ENCODE measurements at regions not wholly inside any gene's neighbourhood (a gene's known extent, or its start where the extent isn't known, plus 50 kb on each side); places are given as distances from the start of the nearest gene placed in this dataset.

GRCh38 chr13:34412817-34413375, 529.2 kb upstream of the NBEA start:
- Histone ChIP-seq H3K27me3 (ENCODE audit: control insufficient read depth, insufficient read depth, low read length) (no peaks in the 10 kb centered on the region), H3K9me3 (ENCODE audit: control insufficient read depth, insufficient read depth, low read length) (no peaks in the 10 kb centered on the region), H3K4me3 (ENCODE audit: low read depth, low read length) (no peak overlapping the region), H3K27ac (ENCODE audit: low read depth, low read length) (no peak overlapping the region), H3K9ac (ENCODE audit: low read depth, low read length) (no peak overlapping the region), H3K4me1 (ENCODE audit: control insufficient read depth, insufficient read depth, low read length) (no peaks in the 10 kb centered on the region), H3K36me3 (ENCODE audit: control insufficient read depth, insufficient read depth, low read length) (no peaks in the 10 kb centered on the region)

GRCh38 chr13:34413538-34414210, 528.4 kb upstream of the NBEA start:
- Histone ChIP-seq H3K4me1 (ENCODE audit: control insufficient read depth, insufficient read depth, low read length) (no peaks in the 10 kb centered on the region), H3K4me3 (ENCODE audit: low read depth, low read length) (no peak overlapping the region), H3K27me3 (ENCODE audit: control insufficient read depth, insufficient read depth, low read length) (no peaks in the 10 kb centered on the region), H3K27ac (ENCODE audit: low read depth, low read length) (no peak overlapping the region), H3K9me3 (ENCODE audit: control insufficient read depth, insufficient read depth, low read length) (no peaks in the 10 kb centered on the region), H3K36me3 (ENCODE audit: control insufficient read depth, insufficient read depth, low read length) (no peaks in the 10 kb centered on the region), H3K9ac (ENCODE audit: low read depth, low read length) (no peak overlapping the region)

GRCh38 chr13:34414616-34415015, 527.5 kb upstream of the NBEA start:
- no peak overlapping the region for H3K9ac ChIP-seq (ENCODE audit: low read depth, low read length)
- H3K36me3 ChIP-seq (ENCODE audit: control insufficient read depth, insufficient read depth, low read length): no peaks in the 10 kb centered on the region
- H3K27me3 ChIP-seq (ENCODE audit: control insufficient read depth, insufficient read depth, low read length): no peaks in the 10 kb centered on the region
- no peaks in the 10 kb centered on the region for H3K4me1 ChIP-seq (ENCODE audit: control insufficient read depth, insufficient read depth, low read length)
- no peak overlapping the region for H3K4me3 ChIP-seq (ENCODE audit: low read depth, low read length)
- H3K9me3 ChIP-seq (ENCODE audit: control insufficient read depth, insufficient read depth, low read length): no peaks in the 10 kb centered on the region
- H3K27ac ChIP-seq (ENCODE audit: low read depth, low read length): no peak overlapping the region

- Histone ChIP-seq H3K9ac (ENCODE audit: low read depth, low read length) (no peak overlapping the region), H3K36me3 (ENCODE audit: control insufficient read depth, insufficient read depth, low read length) (no peaks in the 10 kb centered on the region), H3K27ac (ENCODE audit: low read depth, low read length) (no peak overlapping the region), H3K4me1 (ENCODE audit: control insufficient read depth, insufficient read depth, low read length) (no peaks in the 10 kb centered on the region), H3K9me3 (ENCODE audit: control insufficient read depth, insufficient read depth, low read length) (no peaks in the 10 kb centered on the region), H3K4me3 (ENCODE audit: low read depth, low read length) (no peak overlapping the region), H3K27me3 (ENCODE audit: control insufficient read depth, insufficient read depth, low read length) (no peaks in the 10 kb centered on the region)
These were observed 525.1 kb upstream of the NBEA start for GRCh38 chr13:34416971-34417380.

GRCh38 chr13:34417896-34418295, 524.2 kb upstream of the NBEA start:
- Histone ChIP-seq H3K4me3 (ENCODE audit: low read depth, low read length) (no peak overlapping the region), H3K27ac (ENCODE audit: low read depth, low read length) (no peak overlapping the region), H3K36me3 (ENCODE audit: control insufficient read depth, insufficient read depth, low read length) (no peaks in the 10 kb centered on the region), H3K9ac (ENCODE audit: low read depth, low read length) (no peak overlapping the region), H3K27me3 (ENCODE audit: control insufficient read depth, insufficient read depth, low read length) (no peaks in the 10 kb centered on the region), H3K4me1 (ENCODE audit: control insufficient read depth, insufficient read depth, low read length) (no peaks in the 10 kb centered on the region), H3K9me3 (ENCODE audit: control insufficient read depth, insufficient read depth, low read length) (no peaks in the 10 kb centered on the region)

- Histone ChIP-seq H3K27ac (ENCODE audit: low read depth, low read length) (no peak overlapping the region), H3K4me3 (ENCODE audit: low read depth, low read length) (no peak overlapping the region), H3K9ac (ENCODE audit: low read depth, low read length) (no peak overlapping the region), H3K9me3 (ENCODE audit: control insufficient read depth, insufficient read depth, low read length) (no peaks in the 10 kb centered on the region), H3K36me3 (ENCODE audit: control insufficient read depth, insufficient read depth, low read length) (no peaks in the 10 kb centered on the region), H3K27me3 (ENCODE audit: control insufficient read depth, insufficient read depth, low read length) (no peaks in the 10 kb centered on the region), H3K4me1 (ENCODE audit: control insufficient read depth, insufficient read depth, low read length) (no peaks in the 10 kb centered on the region)
These were observed 523.0 kb upstream of the NBEA start for GRCh38 chr13:34419025-34419424.

- no peak overlapping the region for H3K9ac ChIP-seq (ENCODE audit: low read depth, low read length)
- no peaks in the 10 kb centered on the region for H3K9me3 ChIP-seq (ENCODE audit: control insufficient read depth, insufficient read depth, low read length)
- no peaks in the 10 kb centered on the region for H3K36me3 ChIP-seq (ENCODE audit: control insufficient read depth, insufficient read depth, low read length)
- no peak overlapping the region for H3K4me3 ChIP-seq (ENCODE audit: low read depth, low read length)
- H3K4me1 ChIP-seq (ENCODE audit: control insufficient read depth, insufficient read depth, low read length): no peaks in the 10 kb centered on the region
- H3K27ac ChIP-seq (ENCODE audit: low read depth, low read length): no peak overlapping the region
- H3K27me3 ChIP-seq (ENCODE audit: control insufficient read depth, insufficient read depth, low read length): no peaks in the 10 kb centered on the region
These were observed 522.3 kb upstream of the NBEA start for GRCh38 chr13:34419755-34420154.

GRCh38 chr13:34420702-34421346, 521.2 kb upstream of the NBEA start:
- Histone ChIP-seq H3K9ac (ENCODE audit: low read depth, low read length) (no peak overlapping the region), H3K4me1 (ENCODE audit: control insufficient read depth, insufficient read depth, low read length) (peaks cover 9% of the 10 kb centered on the region), H3K36me3 (ENCODE audit: control insufficient read depth, insufficient read depth, low read length) (no peaks in the 10 kb centered on the region), H3K27me3 (ENCODE audit: control insufficient read depth, insufficient read depth, low read length) (no peaks in the 10 kb centered on the region), H3K27ac (ENCODE audit: low read depth, low read length) (no peak overlapping the region), H3K9me3 (ENCODE audit: control insufficient read depth, insufficient read depth, low read length) (no peaks in the 10 kb centered on the region), H3K4me3 (ENCODE audit: low read depth, low read length) (no peak overlapping the region)

- no peaks in the 10 kb centered on the region for H3K27me3 ChIP-seq (ENCODE audit: control insufficient read depth, insufficient read depth, low read length)
- H3K4me3 ChIP-seq (ENCODE audit: low read depth, low read length): no peak overlapping the region
These were observed 520.7 kb upstream of the NBEA start for GRCh38 chr13:34421347-34421719.

GRCh38 chr13:34421858-34422475, 520.1 kb upstream of the NBEA start:
- Histone ChIP-seq H3K27me3 (ENCODE audit: control insufficient read depth, insufficient read depth, low read length) (no peaks in the 10 kb centered on the region), H3K9me3 (ENCODE audit: control insufficient read depth, insufficient read depth, low read length) (no peaks in the 10 kb centered on the region), H3K4me3 (ENCODE audit: low read depth, low read length) (no peak overlapping the region), H3K27ac (ENCODE audit: low read depth, low read length) (no peak overlapping the region), H3K9ac (ENCODE audit: low read depth, low read length) (no peak overlapping the region), H3K36me3 (ENCODE audit: control insufficient read depth, insufficient read depth, low read length) (no peaks in the 10 kb centered on the region), H3K4me1 (ENCODE audit: control insufficient read depth, insufficient read depth, low read length) (peaks cover 10% of the 10 kb centered on the region)

More at GRCh38 chr13:34421347-34421719, 520.7 kb upstream of the NBEA start:
- no peak overlapping the region for H3K9ac ChIP-seq (ENCODE audit: low read depth, low read length)
- no peak overlapping the region for H3K27ac ChIP-seq (ENCODE audit: low read depth, low read length)
- H3K4me1 ChIP-seq (ENCODE audit: control insufficient read depth, insufficient read depth, low read length): peaks cover 10% of the 10 kb centered on the region
- H3K36me3 ChIP-seq (ENCODE audit: control insufficient read depth, insufficient read depth, low read length): no peaks in the 10 kb centered on the region
- H3K9me3 ChIP-seq (ENCODE audit: control insufficient read depth, insufficient read depth, low read length): no peaks in the 10 kb centered on the region

GRCh38 chr13:34422956-34423355, 519.1 kb upstream of the NBEA start:
- H3K27me3 ChIP-seq (ENCODE audit: control insufficient read depth, insufficient read depth, low read length): no peaks in the 10 kb centered on the region
- no peaks in the 10 kb centered on the region for H3K36me3 ChIP-seq (ENCODE audit: control insufficient read depth, insufficient read depth, low read length)
- H3K4me1 ChIP-seq (ENCODE audit: control insufficient read depth, insufficient read depth, low read length): peaks cover 10% of the 10 kb centered on the region
- no peak overlapping the region for H3K27ac ChIP-seq (ENCODE audit: low read depth, low read length)
- no peak overlapping the region for H3K4me3 ChIP-seq (ENCODE audit: low read depth, low read length)
- no peak overlapping the region for H3K9ac ChIP-seq (ENCODE audit: low read depth, low read length)
- no peaks in the 10 kb centered on the region for H3K9me3 ChIP-seq (ENCODE audit: control insufficient read depth, insufficient read depth, low read length)
